ENCODE measurements at regions not wholly inside any gene's neighbourhood (a gene's known extent, or its start where the extent isn't known, plus 50 kb on each side); places are given as distances from the start of the nearest gene placed in this dataset.

DNA sequence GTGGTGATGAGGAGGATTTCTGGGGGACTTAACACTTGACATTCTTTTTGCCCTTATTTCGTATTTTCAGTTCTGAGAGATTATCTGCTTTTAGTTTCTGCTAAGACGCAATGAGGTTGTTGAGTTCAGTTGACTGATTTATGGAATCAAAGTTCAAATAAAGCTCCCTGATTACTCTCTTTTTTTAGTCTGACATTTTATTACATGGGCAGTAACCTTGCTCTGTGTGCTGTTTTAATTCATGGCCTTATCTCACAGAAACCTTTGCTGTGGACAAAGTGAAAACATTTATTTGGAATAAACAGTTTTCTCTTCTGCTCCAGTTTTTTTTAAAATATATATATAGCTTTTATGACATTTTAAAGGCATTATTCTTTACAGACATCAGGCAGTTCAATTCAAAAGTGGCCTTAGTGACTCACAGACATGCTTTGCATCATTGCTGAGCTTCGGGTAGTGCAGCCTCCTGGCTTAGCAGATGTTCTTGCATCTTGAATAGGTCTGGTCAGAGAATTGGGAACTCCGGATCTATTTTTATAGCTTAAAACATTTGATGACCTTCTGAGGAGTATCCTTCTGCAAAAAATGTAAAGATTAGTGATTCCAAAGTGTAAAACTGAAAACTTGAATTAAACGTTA, 162.9 kb downstream of the FAM170A start:
- no peak for DNase-seq

DNA sequence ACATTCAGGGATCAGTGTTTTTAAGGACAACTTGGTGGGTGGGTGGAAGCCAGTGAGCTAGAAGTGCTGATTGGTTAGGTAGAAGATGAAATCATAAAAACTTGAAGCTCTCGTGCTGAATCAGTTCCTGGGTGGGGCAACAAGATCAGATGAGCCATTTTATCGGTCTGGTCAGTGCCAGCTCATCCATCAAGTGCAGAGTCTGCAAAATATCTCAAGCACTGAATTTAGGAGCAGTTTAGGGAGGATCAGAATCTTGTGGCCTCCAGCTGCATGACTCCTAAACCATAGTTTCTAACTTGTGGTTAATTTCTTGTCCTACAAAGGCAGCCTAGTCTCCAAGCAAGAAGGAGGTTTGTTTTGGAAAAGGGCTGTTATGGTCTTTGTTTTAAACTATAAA, 166.4 kb downstream of the FAM170A start:
- DNase-seq: no peak

DNA sequence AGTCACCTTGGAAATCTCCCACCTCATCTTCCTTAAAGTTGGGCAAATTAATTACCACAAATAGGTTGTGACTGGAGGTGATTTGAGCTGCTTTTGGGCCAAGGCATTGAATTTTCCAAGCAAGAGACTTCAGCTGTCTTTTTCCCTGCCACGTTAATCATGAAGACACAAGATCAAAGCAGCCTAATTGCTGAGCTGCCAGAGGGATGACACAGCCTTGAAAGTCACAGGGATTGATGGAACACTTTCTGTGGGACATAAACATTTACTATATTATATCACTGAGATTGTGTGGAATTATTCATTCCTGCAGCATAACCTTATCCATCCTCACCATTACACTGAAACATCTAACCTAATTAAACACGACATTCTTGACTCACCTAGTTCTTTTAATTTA, 172.2 kb downstream of the FAM170A start:
- no peak for DNase-seq

DNA sequence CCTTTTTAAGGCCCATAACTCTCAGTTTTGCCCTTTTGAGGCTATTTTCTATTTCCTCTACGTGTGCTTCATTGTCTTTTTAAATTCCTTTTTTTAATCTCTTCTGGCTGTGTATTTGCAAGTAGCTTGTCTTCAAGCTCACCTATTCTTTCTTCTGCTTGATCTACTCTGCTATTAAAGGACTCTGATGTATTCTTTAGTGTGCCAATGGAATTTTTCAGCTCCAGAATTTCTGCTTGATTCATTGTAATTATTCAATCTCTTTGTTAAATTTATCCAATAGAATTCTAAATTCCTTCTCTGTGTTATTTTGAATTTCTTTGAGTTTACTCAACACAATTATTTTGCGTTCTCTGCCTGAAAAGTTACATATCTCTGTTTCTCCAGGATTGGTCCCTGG, 178.7 kb downstream of the FAM170A start:
- DNase-seq: no peak

DNA sequence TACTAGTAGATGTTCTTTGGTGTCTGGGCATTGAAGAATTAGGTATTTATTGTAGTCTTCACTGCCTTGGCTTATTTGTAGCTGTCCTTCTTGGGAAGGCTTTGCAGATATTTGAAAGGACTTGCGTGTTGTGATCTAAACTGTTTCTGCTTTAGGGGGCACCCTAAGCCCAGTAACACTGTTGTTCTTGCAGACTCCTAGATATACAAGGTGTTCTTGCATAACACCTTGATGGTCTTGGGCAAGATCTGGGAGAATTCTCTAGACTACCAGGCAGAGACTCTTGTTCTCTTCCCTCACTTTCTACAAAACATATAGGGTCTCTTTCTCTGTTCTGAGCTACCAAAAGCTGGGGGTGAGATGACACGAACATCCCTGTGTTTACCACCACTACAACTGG, 179.1 kb downstream of the FAM170A start:
- no peak for DNase-seq

DNA sequence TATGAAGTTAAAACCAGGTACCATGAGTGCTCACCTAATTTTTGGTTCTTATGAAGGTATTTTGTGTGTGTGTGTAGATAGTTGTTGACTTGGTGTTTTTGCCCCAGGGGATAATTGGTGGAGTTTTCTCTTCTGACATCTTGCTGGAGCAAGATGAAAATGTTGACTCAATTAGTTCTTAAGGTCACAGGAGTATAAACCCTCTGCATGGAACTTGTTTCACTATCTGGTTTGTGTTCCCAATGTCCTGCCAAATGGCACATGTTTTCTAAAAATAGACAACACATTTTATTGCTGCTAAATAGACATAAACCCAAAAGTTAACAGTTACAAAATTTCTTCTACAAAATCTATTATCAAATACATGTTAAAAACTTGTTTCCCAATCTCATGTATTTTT, 180.9 kb downstream of the FAM170A start:
- DNase-seq: no peak

DNA sequence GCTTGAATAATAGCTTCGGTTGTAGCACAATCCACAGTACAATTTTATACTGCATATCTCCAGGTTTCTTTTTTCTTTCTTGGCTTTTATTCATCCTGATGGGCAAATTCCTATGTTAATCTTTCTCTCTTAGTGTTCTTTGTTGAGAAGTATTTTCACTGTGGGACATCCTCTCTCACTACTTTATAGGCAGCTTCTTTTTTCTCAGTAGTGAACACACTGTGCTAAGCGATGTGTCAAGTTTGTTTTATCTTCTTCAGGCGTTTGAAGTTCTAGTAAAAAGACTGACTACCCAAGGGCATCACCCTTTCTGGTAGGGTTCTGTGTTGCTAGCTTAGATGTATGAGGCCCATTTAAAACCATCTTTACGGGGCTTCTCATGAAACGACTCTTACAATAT, 182.1 kb downstream of the FAM170A start:
- DNase-seq: no peak

DNA sequence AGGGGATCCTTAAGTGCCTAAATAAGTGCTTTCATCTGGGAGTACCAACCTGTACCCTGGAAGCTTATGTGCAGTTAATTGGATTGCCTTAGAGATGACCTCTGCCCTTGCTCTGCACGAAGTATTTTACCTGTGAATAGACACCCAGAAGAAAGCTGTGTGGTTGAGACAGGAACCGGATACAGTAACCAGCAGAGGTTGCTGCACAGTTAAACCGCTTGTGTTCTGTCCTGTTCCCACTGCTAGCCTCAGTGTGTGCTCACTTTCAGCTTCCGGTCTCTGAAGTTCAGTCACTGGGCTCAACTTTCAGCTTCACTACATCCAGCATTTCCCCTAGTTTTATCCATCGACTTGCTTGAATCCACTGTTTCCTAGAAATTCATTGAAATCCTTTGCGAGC, 185.3 kb downstream of the FAM170A start:
- DNase-seq: no peak

DNA sequence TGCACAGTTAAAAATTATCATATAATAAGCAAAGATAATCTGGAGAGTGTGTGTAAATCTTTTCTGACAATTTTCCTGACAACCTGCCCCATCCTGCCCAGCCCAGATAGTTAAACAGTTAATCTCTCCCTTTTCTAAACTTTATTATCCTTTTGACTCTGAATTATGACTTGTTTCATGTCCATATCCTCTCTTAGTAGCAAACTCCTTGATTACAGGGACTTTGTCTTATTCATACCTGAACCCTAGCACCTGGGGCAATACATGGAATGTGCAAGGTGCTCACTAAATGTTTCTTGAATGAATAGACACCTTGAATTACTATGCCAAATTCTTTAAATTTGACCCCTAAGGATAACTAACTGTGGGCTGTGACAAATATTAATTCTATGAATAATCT, 186.7 kb downstream of the FAM170A start:
- DNase-seq: no peak

DNA sequence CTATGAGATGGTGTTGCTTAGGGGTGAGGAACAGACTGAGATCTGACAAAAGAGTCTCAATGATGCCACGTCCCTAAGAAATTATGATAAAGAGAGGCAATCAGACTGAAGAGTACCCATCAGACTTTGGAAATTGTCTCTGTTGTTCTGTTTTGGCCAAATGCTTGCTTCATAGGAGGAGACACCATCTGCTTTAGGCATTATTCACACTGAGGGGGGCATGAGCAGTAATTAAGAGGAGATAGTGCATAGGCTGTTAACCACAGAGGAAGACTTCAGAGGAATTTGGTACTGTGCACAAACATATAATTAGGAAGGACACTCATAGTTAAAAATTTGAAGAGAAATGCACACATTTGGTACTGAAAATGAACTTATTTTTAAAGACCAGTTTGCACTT, 190.7 kb downstream of the FAM170A start:
- DNase-seq: no peak

DNA sequence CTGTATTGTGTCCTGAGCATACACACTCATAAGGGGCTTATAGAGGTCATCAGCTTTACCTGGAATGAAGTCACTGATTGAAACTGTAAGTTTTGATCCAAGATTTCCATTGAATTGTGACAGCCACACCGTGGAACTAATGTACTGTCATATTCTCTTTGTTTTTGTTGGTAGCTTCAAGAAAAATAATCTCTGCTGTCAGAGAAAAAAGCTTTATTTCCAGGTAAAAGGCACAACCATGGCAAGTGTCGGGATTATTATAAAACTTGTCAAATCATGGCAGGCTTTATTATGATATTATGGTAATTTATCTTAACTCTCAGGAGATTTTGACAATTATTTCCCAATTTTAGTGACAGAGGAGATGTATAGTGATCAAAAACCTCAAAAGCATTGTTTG, 191.2 kb downstream of the FAM170A start:
- no peak for DNase-seq

DNA sequence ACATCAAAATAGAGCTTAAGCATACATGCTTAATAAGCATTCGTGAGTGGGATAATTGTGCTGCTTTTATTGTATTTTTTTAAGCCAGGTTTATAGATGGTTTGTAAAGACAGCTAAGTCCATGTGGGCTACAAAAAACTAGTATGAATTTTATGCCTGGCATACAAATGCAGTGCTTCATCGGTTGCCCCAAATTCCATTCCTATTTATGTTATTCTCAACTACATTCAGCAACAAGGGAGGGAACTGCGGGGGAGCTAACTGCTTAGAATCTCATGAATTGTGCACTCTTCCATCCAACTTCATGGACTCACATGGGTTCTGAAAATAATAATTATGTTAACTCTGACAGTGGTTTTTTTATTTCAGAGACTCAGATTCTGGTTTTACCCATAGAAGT, 199.2 kb downstream of the FAM170A start:
- DNase-seq: no peak

DNA sequence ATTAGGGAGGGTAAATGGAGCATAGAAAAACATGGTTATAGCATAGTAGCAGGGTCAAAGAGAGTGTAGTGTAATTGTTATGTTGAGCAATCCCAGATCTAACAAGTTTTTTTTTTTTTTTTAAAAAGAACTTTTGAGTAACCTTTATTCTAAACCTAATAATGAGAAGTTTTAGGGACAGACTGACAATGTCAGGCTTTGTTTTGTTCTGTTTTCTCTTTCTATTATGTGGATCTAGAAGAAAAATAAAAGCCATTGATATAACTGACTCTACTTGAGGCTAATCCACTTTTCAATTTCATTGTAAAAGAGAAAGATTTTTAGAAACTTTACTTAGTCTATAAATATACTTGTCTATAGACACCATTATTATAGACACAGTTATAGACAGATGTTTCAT, 200.0 kb downstream of the FAM170A start:
- DNase-seq: no peak

DNA sequence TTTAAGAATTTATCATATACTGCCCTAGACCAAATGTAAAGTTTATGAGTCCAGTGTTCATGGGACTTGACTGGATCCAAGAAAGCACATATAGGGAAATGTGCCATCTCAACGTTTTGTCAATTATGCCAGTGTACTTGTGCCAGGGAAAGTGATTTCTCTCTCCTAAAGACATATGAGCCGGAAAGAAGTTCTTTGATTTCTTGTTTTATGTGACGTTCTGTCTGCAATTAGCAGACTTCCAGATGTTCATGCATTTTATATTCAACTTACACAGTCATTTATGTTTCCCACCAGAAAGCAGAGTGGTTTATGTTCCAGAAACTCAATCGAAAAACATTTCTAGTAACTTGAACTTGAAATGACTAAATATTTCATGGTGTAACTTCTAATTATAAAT, 203.8 kb downstream of the FAM170A start:
- no peak for DNase-seq

DNA sequence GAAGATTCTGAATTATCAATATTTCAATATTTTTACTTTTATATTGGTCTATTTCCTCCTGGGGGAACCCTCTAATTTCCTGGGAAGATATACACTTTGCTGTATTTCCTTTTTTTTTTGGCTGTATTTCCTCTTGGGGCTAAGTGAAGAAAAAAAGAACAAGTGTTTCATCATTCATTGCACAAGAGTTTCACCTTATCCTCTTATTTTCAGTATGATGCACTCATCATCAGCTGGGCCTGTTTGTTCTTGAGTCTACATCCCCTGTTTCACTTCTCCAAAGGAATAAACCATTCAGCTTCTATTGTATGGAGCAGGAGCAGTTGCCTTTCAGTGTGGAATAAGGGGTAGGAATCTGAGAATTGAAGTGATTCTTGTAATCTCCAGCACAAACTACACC, 210.8 kb downstream of the FAM170A start:
- DNase-seq: no peak

DNA sequence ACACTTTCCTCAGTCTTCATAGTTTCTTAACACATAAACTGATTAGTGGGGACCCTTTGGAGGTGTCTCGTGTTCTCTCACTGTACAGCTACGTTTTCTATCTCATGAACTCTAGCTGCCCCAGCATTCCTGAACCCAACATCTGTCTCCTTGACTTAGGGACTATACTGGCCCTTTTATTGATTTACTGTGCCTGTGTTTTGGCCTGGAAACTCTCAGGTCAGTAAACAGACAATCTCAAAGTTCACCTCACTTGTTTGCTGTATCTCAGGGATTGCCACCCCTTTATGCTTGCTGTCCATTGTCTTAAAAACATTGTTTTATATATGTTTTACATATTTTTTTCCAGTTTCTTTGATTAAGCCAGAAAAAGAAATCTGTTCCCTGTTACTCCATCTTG, 222.8 kb downstream of the FAM170A start:
- no peak for DNase-seq

DNA sequence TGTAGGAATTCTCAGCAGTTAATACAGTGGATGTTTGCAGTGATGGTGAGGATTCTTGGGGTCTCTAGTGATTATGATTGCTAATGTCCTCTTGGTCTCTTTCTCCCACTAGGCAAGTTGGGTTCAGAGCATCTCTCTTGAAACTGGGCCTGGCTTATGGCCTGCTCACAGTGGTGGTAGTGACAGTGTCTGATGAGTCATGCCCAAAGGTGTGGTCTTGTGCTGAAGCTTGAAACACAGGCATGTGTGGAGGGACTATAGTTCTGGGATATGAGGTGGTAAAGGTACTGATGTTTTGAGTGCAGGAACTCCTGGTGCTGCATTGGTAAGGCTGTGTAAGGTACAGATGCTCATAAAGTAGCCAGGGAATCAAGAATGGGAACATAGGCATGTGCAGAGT, 231.1 kb downstream of the FAM170A start:
- no peak for DNase-seq

DNA sequence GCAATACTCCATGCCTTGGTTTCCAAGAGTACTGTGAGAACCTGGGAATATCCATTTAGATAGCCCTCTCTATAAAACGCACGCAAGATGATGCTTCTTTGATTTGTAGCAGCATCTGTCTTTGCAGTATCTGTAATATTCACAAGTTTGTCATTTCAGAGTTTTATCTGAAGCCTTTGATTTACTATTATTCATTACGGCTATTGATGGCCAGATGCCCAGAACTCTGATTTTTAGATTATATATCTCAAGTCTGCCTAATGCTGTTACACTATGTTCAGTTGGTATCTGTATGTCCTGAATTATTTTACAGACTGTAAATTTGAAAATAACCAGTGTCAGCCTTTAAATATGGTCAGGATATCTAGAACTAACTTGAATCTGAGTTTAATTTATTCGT, 233.3 kb downstream of the FAM170A start:
- DNase-seq: no peak

DNA sequence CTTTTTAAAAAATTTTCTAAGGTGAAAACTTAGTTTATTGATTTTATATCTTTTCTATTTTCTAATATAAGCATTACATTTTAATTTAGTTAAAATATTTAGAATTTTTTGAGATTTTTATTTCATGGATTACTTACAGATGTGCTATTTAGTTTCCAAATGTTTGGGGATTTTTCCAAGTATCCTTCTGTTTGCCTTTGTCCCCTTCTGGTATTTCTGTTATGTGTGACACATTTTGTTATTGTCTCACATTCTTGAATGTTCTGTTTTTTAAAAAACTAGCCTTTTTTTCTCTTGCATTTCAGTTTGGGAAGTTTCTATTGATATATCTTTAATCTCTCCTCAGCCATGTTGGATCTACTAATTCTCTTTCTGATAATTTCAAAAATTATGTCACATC, 234.9 kb downstream of the FAM170A start:
- no peak for DNase-seq

DNA sequence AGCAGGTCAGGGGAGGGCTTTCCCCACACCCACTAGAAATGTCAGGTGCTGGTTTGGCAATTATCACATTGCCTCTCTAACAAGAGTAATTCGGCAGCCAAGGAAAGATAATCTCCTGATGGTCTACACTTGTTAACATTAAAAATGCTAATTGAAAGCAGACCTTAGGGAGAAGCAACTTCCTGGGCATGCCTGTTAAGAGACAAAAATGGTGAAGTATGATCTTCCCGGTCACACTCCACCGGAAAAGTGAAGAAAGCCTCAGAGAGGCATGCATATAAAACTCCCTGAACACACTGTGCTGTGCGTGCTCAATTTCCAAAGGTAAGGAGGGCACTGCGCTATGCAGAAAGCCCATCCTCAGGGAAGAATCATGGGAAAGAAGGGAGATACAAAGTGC, 244.3 kb downstream of the FAM170A start:
- no peak for DNase-seq

DNA sequence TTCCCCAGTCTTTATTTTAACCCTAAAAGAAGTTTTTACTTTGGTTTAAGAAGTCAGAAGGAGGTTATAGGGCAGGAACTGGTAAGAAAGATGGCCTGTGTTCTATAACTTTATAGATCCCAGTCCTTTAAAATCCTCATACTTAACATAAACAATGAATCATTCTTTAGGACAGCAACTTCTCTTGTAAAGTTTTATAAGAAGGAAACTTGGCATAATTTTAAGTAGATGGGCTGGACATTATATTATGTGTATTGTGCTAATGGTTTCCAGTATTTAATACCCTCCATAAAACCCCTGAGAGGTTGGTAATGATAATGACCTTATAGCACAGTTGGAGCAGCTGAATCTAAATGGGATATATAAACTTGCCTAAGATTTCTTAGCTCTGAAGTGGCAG, 247.2 kb downstream of the FAM170A start:
- no peak for DNase-seq

DNA sequence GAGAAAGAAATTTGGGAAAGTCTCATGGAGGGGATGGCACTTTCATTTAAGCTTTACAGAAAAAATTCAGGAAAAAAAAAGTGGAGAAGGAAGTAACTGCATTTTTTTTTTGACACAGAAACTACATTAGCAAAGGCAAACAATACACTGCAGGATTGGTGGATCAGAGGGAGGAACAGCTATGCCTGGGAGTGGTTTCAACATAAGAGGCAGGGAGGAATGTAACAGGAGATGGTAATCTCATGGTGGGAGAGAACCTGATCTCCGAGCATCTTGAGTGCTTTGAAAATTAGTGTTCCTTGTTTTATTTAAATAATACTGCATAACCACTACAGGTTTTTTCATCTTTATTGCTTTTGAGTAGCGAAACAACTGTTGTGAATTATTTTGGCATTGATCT, 249.4 kb downstream of the FAM170A start:
- DNase-seq: no peak

DNA sequence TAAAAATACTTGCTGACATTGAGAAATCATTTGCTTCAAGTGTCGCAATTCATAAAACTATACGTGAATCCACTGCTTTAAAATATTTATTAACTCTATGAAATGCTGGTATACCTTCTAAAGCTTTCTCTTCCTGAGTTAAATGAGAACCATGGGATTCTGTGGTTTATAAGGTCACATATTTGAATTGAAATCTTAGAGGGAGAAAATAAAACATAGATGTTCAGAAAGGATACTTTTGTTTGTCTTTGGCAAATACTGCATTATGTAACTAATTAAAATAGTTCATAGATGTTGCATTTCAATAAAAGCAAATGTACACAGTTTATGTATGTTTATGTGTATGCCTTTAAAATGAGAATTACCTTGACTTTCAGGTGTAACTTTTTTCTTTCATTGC, 250.1 kb downstream of the FAM170A start:
- no peak for DNase-seq

DNA sequence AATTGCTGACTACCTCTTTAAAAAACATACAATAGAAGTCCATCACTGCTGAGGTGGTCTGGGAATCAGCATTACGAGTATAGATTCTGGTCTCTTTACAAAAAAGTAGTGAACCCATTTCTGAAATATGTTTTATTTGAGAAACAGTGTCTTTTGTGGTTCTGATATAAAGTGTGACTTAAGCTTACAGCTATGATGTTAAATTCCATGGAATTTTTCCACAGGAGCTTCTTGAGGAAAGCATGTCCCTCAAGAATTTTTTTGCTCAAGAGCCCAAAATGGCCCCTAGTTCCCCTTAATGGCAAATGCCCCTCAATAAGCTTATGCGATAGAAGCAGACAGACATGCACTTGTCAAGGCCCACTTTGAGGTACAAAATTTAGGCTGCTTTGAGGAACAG, 265.7 kb downstream of the FAM170A start:
- no peak for DNase-seq

DNA sequence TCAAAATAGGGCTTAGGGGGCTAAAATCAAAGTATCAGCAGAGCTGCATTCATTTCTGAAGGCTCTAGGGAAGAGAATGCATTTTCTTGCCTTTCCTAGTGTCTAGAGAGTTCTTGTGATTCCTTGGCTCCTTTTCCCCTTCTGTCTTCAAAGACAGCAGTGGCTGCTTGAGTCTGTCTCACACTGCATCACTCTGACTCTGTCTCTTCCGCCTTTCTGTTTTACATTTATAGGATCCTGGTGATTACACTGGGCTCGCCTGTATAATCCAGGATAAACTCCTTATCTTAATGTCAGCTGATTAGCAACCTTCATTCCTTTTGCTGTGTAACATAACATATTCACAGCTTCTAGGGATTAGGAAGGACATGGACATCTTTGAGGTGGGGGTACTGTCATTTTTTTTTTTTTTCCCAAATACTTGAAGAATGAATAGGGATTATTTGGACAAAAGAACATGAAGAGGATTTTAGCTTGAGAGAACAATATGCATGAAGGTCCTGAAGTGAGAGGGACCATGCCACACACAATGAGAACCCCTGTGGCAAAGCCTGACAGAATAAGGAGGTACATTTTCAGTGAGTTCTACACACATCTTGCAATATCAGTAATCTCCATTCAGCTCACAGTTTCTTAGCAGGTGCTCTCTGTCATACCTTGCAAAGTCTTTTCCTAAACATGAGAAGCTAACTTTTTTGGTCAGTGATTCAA, 267.6 kb downstream of the FAM170A start:
- no peak for DNase-seq

All from NCI-H1436 (cell line).